Omental fat pad (tissue), 3 donors: ENCODE measurements at regions not wholly inside any gene's neighbourhood (a gene's known extent, or its start where the extent isn't known, plus 50 kb on each side); places are given as distances from the start of the nearest gene placed in this dataset.

ENCODE experiments used
- ATAC-seq: fragments of 150-250 bp; one replicate; pipeline ENCODE4 v1.9.1; 2016; ENCODE audit warnings: mild to moderate bottlenecking, moderate library complexity; ENCODE audit not compliant: low FRiP score
- DNase-seq: peaks from one replicate; pipeline ENCODE4 v3.0.0-alpha.2; 2019; ENCODE audit warnings: low spot score
- TF ChIP-seq, protein P1 (sequence below), 3 donors: fragments of 450-650 bp; IDR thresholded peaks; one replicate each; pipeline ENCODE4 v1.5.1; 2016 to 2017; ENCODE audit warnings: antibody characterized with exemption in 3 of 3, mild to moderate bottlenecking in 3 of 3, moderate library complexity in 2 of 3

DNA sequence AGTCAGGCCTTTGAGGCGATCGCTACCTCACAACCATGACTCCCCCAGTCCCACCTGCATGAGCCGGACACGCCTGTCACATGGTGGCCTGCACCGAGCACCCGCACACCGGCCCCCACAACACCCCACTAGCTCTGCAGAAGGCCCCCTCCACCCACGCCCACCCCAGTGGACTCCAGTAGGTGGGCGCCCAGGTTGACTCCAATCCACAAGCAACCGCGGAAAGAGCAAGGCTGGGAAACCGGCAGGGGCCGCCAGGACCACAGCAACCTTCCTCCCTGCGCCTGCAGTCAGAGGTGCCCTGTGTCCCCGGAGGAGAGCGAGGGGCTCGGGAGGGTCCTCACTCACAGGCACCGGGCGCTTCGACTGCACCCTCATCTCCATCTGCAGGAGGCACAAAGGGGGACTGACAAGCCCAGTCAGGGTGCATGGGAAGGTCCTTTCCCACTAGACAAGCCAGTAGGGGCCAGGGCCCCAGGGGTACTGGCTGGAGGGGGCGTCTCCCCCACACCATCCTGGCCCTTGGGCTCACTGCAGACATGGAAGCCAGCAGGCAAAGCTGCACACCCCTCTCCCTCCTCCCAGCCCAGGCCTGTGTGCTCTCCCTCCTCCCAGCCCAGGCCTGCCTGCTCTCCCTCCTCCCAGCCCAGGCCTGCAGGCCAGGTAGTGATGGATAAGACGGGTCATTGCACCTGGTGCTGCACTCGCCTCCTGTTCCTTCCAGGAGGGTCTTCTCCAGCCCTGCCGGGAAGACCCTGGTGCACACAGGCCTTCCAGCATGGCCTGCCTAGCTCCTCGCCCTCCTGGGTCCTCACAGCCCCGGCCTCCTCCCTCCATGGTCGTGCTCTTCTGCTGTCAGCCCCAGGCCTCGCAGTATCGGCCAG, 137.2 kb downstream of the DLL1 start:
- DNase-seq: no peak
- TF ChIP-seq, protein P1, sequence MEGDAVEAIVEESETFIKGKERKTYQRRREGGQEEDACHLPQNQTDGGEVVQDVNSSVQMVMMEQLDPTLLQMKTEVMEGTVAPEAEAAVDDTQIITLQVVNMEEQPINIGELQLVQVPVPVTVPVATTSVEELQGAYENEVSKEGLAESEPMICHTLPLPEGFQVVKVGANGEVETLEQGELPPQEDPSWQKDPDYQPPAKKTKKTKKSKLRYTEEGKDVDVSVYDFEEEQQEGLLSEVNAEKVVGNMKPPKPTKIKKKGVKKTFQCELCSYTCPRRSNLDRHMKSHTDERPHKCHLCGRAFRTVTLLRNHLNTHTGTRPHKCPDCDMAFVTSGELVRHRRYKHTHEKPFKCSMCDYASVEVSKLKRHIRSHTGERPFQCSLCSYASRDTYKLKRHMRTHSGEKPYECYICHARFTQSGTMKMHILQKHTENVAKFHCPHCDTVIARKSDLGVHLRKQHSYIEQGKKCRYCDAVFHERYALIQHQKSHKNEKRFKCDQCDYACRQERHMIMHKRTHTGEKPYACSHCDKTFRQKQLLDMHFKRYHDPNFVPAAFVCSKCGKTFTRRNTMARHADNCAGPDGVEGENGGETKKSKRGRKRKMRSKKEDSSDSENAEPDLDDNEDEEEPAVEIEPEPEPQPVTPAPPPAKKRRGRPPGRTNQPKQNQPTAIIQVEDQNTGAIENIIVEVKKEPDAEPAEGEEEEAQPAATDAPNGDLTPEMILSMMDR (IDR thresholded peaks at IDR 0.05): no peak
- ATAC-seq: no peak

DNA sequence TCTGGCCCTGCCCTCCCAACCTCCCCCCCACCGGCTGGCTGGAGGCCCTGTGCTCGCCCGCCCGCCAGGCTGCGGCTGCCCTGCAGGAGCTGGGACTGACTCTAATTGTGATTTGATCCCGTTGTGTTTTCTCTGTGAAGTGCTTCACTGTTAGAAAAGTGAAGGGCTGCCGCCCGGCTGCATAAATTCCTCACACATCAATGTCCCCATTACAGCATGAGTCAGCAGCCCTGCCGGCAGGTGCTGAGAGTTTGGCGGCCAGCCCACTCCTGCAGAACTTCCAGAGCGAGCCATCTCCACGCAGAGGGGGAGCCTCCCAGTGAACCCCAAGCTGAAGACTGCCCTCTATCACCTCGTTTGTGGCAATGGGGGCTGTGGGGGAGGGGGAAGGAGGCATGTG, 137.9 kb downstream of the DLL1 start:
- TF ChIP-seq, protein P1 (IDR thresholded peaks at IDR 0.05): no peak
- ATAC-seq: no peak
- DNase-seq: no peak

DNA sequence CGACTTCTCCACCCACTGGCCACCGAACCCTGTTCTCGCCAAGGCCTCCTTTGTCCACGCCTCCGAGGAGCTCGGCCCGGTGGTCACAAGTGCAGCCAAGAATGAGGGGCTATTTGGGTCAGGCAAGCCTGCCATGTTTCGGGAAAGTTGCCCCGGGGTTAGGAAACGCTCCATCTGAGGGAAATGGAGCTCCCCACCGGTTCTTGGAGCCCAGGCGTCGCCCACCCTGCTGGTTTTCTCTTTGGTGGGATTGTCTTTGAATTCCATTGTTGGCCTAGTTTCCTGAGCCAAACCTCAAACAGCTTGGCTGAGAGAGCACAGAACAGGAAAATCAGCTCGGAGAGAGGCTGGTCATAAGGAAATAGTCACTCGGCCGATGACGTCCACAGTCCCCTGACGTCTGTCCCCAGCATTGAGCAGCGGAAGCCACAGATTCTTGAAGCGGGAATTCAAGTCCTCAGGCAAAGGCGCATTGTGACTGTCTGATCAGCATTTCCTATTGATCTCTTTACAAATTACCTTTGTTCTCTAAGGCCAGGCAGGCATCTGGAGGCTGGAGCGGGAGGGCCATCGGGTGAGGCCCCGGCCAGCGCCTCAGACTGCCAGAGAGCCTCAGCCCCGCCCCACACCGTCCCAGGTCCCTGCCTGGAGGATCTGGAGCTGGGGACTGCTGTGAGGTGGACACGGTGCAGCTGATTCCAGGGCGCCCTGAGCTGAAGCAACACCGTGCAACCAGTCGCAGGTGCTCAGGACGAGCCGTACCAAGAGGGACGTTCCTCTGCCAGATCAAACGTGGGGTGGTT, 138.6 kb downstream of the DLL1 start:
- ATAC-seq (peak; percentile 42), DNase-seq (no peak)
- TF ChIP-seq, protein P1 (IDR thresholded peaks at IDR 0.05): no peak

DNA sequence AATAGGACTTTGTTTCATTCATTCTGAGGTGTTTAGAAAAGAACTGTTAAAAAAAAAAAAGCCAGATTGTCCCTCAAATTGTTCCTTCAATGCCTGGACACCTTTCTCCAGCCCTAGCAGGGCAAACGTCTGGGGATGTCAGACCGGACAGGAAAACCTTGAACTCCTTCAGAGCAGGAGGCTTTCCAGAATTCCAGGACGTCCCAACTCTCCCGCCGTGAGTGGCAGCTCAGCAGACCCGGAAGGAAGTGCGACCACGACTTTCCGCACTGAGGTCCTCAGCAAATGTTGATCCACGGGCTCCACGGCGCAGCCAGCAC, 139.1 kb downstream of the DLL1 start:
- TF ChIP-seq, protein P1 (IDR thresholded peaks at IDR 0.05): no peak
- ATAC-seq: no peak

DNA sequence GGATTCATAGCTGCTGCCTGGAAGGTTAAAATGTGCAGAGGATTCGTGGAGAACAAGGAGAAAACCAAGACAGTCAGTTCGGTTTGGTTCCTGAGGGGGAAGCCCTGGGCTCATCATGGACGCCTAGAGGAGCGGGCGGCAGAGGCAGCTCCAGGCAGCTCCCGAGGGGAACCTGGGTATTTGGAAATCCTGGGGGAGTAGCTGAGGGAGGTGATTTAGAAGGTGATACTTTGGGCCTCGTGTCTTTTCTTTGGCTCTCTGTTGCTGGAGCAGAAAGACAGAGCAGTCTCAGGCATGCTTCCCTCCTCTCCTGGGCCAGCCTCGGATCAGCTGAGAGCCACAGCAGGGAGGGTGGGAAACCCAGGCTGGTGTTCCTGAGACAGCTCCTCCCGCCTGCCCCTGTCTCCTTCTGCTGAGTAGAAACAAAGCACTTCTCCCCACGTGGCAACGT, 139.5 kb downstream of the DLL1 start:
- ATAC-seq (peak; percentile 45), DNase-seq (no peak)
- TF ChIP-seq, protein P1 (IDR thresholded peaks at IDR 0.05): no peak

More for the DNA sequence above, 139.1 kb downstream of the DLL1 start:
- DNase-seq: no peak

DNA sequence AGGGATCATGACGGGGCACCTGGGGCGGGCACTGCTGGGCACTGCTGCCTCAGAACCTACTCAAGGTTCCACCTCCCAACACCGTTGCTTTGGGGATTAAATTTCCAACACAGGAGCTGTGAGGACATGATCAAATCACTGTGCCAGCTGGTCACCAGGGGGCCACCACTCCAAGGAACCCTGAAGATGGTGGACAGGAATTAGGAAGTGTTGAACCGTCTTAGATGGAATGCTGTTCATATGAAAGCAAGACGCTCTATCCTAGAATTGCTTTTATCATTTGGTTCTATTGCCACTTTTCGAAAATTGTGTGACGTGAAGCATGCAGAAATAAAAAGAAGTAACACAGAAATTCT, 140.3 kb downstream of the DLL1 start:
- TF ChIP-seq, protein P1 (IDR thresholded peaks at IDR 0.05): no peak
- DNase-seq: no peak
- ATAC-seq: no peak
